Natural killer cell (primary cell): ENCODE measurements at regions not wholly inside any gene's neighbourhood (a gene's known extent, or its start where the extent isn't known, plus 50 kb on each side); places are given as distances from the start of the nearest gene placed in this dataset.

ENCODE experiments used
- ATAC-seq, 3 donors: fragments of 150-1000 bp in 2 of 3; fragments of 200-7000 bp in 1 of 3; cut with Tn5 transposase; 1 replicate in 1 of 3; 2 replicates in 2 of 3; pipeline ENCODE4 v1.10.0; 2021; ENCODE audit warnings: mild to moderate bottlenecking in 2 of 3, moderate library complexity in 2 of 3
- DNase-seq, 2 donors: peaks; one replicate each; pipeline versions ENCODE4 v3.0.0 to v3.0.0-alpha.2; 2013 to 2021; ENCODE audit warnings: mixed read lengths in 1 of 2
- H3K27ac ChIP-seq: one replicate; pipeline ENCODE4 v1.5.1; 2013; ENCODE audit warnings: mild to moderate bottlenecking, low read length
- H3K27me3 ChIP-seq: one replicate; pipeline ENCODE4 v1.6.1; 2013; ENCODE audit warnings: low read length; ENCODE audit not compliant: control insufficient read depth, insufficient read depth
- H3K36me3 ChIP-seq: one replicate; pipeline ENCODE4 v1.6.1; 2013; ENCODE audit warnings: low read length; ENCODE audit not compliant: control insufficient read depth, insufficient read depth
- H3K4me1 ChIP-seq: one replicate; pipeline ENCODE4 v1.6.1; 2013; ENCODE audit warnings: low read length; ENCODE audit not compliant: control insufficient read depth, insufficient read depth
- H3K4me3 ChIP-seq: one replicate; pipeline ENCODE4 v1.5.1; 2013; ENCODE audit warnings: low read length
- H3K9me3 ChIP-seq: one replicate; pipeline ENCODE4 v1.6.1; 2013; ENCODE audit warnings: low read length; ENCODE audit not compliant: control insufficient read depth, insufficient read depth
- H3K27ac Mint-ChIP-seq, 2 donors: one replicate each; pipeline ENCODE4 v1.8.0; 2022; ENCODE audit warnings: mild to moderate bottlenecking in 2 of 2, mixed read lengths in 2 of 2, moderate library complexity in 1 of 2
- H3K27me3 Mint-ChIP-seq, 2 donors: one replicate each; pipeline ENCODE4 v1.8.0; 2022; ENCODE audit warnings: low read depth in 2 of 2, mixed read lengths in 2 of 2
- H3K36me3 Mint-ChIP-seq: one replicate; pipeline ENCODE4 v1.8.0; 2022; ENCODE audit warnings: mixed read lengths
- H3K4me1 Mint-ChIP-seq, 2 donors: one replicate each; pipeline ENCODE4 v1.8.0; 2022; ENCODE audit warnings: mixed read lengths in 2 of 2
- H3K4me3 Mint-ChIP-seq: one replicate; pipeline ENCODE4 v1.8.0; 2022; ENCODE audit warnings: mild to moderate bottlenecking, moderate library complexity, mixed read lengths
- H3K9me3 Mint-ChIP-seq, 2 donors: one replicate each; pipeline ENCODE4 v1.8.0; 2022; ENCODE audit warnings: mixed read lengths in 2 of 2
- CTCF ChIP-seq: fragments of 200-600 bp; IDR thresholded peaks from one replicate; pipeline ENCODE4 v1.8.0; 2022; ENCODE audit warnings: antibody characterized with exemption
- WGBS: methylation state at CpG from one replicate; pipeline ENCODE4 v1.1.7; 2013; ENCODE audit warnings: missing lambda C conversion rate; ENCODE audit not compliant: insufficient coverage; 5-methylcytosine and 5-hydroxymethylcytosine counted together
- intact Hi-C: fragments of 100-400 bp; cut with micrococcal nuclease; formaldehyde crosslinking; loops from one replicate; pipeline ENCODE4 v1.14.2; 2022

GRCh38 chr4:67120369-67120768 is 424.9 kb downstream of the CENPC start:
- Histone ChIP-seq H3K9me3 (no peaks in the 10 kb centered on the region), H3K36me3 (no peaks in the 10 kb centered on the region), H3K4me1 (no peaks in the 10 kb centered on the region), H3K27ac (no peak overlapping the region), H3K27me3 (no peaks in the 10 kb centered on the region), H3K4me3 (no peak overlapping the region)
- no peak for TF ChIP-seq CTCF
- Mint-ChIP-seq H3K36me3 (no peaks in the 10 kb centered on the region), H3K4me3 (no peak overlapping the region), H3K4me1 (no peaks in the 10 kb centered on the region), H3K27me3 (no peaks in the 10 kb centered on the region), H3K27ac (no peak overlapping the region), H3K9me3 (peaks cover 5 to 7% of the 10 kb centered on the region in 2 donors)
- 91% methylated on average over 1 of the region's 1 CpG for WGBS
- no peak for DNase-seq
- ATAC-seq, result no peak
- intact Hi-C loops, result no loop called here

- intact Hi-C loops, result no loop called here
- H3K36me3 Mint-ChIP-seq, result no peaks in the 10 kb centered on the region
- H3K9me3 Mint-ChIP-seq, result peaks cover 8 to 13% of the 10 kb centered on the region in 2 donors
- Histone ChIP-seq H3K27ac (no peak overlapping the region), H3K4me1 (no peaks in the 10 kb centered on the region), H3K4me3 (no peak overlapping the region), H3K36me3 (no peaks in the 10 kb centered on the region), H3K27me3 (no peaks in the 10 kb centered on the region), H3K9me3 (no peaks in the 10 kb centered on the region)
- ATAC-seq (no peak), DNase-seq (no peak)
- peak; percentile 10 for TF ChIP-seq CTCF
- no peaks in the 10 kb centered on the region for H3K4me1 Mint-ChIP-seq
- H3K4me3 Mint-ChIP-seq, result no peak overlapping the region
- H3K27ac Mint-ChIP-seq, result no peak overlapping the region
- H3K27me3 Mint-ChIP-seq, result no peaks in the 10 kb centered on the region
These were observed 436.0 kb downstream of the CENPC start for GRCh38 chr4:67109276-67109675.

- no peak for DNase-seq
- no peak overlapping the region for H3K27ac ChIP-seq
- H3K4me1 ChIP-seq, result no peaks in the 10 kb centered on the region
- no peaks in the 10 kb centered on the region for H3K27me3 ChIP-seq
- no peak for ATAC-seq
- H3K36me3 ChIP-seq, result no peaks in the 10 kb centered on the region
- intact Hi-C loops, result no loop called here
- H3K27ac Mint-ChIP-seq, result no peak overlapping the region
- no peak overlapping the region for H3K4me3 ChIP-seq
- no peak for TF ChIP-seq CTCF
- no peaks in the 10 kb centered on the region for H3K27me3 Mint-ChIP-seq
- H3K36me3 Mint-ChIP-seq, result no peaks in the 10 kb centered on the region
- 96% methylated on average over 2 of the region's 3 CpGs for WGBS
- H3K9me3 Mint-ChIP-seq, result peaks cover 9 to 10% of the 10 kb centered on the region in 2 donors
- H3K4me1 Mint-ChIP-seq, result no peaks in the 10 kb centered on the region
- no peaks in the 10 kb centered on the region for H3K9me3 ChIP-seq
- no peak overlapping the region for H3K4me3 Mint-ChIP-seq
These were observed 438.3 kb downstream of the CENPC start for GRCh38 chr4:67106861-67107460.

- no peaks in the 10 kb centered on the region for H3K4me1 Mint-ChIP-seq
- no peak for TF ChIP-seq CTCF
- intact Hi-C loops, result no loop called here
- no peaks in the 10 kb centered on the region for H3K9me3 ChIP-seq
- H3K27me3 Mint-ChIP-seq, result no peaks in the 10 kb centered on the region
- H3K4me1 ChIP-seq, result no peaks in the 10 kb centered on the region
- H3K36me3 Mint-ChIP-seq, result no peaks in the 10 kb centered on the region
- H3K27ac ChIP-seq, result no peak overlapping the region
- no peaks in the 10 kb centered on the region for H3K27me3 ChIP-seq
- WGBS, result 68% methylated on average over 3 of the region's 3 CpGs
- peaks cover 4 to 8% of the 10 kb centered on the region in 2 donors for H3K9me3 Mint-ChIP-seq
- no peak overlapping the region for H3K4me3 ChIP-seq
- no peak for DNase-seq
- no peak overlapping the region for H3K4me3 Mint-ChIP-seq
- H3K27ac Mint-ChIP-seq, result no peak overlapping the region
- no peak for ATAC-seq
- H3K36me3 ChIP-seq, result no peaks in the 10 kb centered on the region
These were observed 441.2 kb downstream of the CENPC start for GRCh38 chr4:67104145-67104544.
